K562 (cell line): ENCODE measurements at regions not wholly inside any gene's neighbourhood (a gene's known extent, or its start where the extent isn't known, plus 50 kb on each side); places are given as distances from the start of the nearest gene placed in this dataset.

Experiments used
- ATAC-seq: fragments of 200-7000 bp; cut with Tn5 transposase; 3 replicates; pipeline ENCODE4 v1.9.1; 2020; ENCODE audit warnings: moderate library complexity
- BruUV-seq: library from RNA; stranded (reverse); fragments of 400-500 nt; replicated peaks from 2 replicates; lab custom pipeline; 2021; lab: Mats Ljungman, UMichigan
- CTCF ChIA-PET: fragments of 300-600 bp; formaldehyde crosslinking; extraction: SDS; loops from one replicate; lab custom pipeline; 2021; ENCODE audit warnings: low intra/inter-chr PET ratio; lab: Yijun Ruan, JAX
- POLR2A ChIA-PET: fragments of 300-600, 350-650 bp; sonication (Branson Sonifier 250); formaldehyde crosslinking; extraction: SDS; loops from one replicate; lab custom pipeline; 2021; ENCODE audit warnings: antibody characterized with exemption, inconsistent platforms; lab: Yijun Ruan, JAX
- DNase-seq, 4 experiments: peaks; one replicate each; pipeline versions ENCODE4 v3.0.0 to v3.0.0-alpha.2; 2011 to 2018; ENCODE audit warnings: low spot score in 3 of 4, mixed read lengths in 3 of 4; ENCODE audit errors: extremely low read depth in 1 of 4
- FAIRE-seq: peaks from 2 replicates; lab custom pipeline; 2011; peaks lifted over from hg19 to GRCh38; lab: Jason Lieb, UNC
- H2AFZ ChIP-seq: 2 replicates; pipeline ENCODE4 v1.6.0; 2011; ENCODE audit warnings: low read depth, low read length, control low read depth, inconsistent platforms
- H3K27ac ChIP-seq: fragments of 200-600 bp; 3 replicates; pipeline ENCODE4 v1.8.0; 2011; ENCODE audit warnings: low read depth, mild to moderate bottlenecking, control low read depth, inconsistent platforms, low read length, moderate library complexity, mixed read lengths; ENCODE audit errors: extremely low read depth
- H3K27me3 ChIP-seq, 2 experiments: fragments of 300-600 bp in 1 of 2; 2 replicates in 1 of 2; 3 replicates in 1 of 2; pipeline versions ENCODE4 v1.6.0 to v1.8.0; 2011; ENCODE audit warnings: inconsistent platforms in 2 of 2, low read length in 2 of 2, mild to moderate bottlenecking in 1 of 2, mixed read lengths in 1 of 2, moderate library complexity in 1 of 2; ENCODE audit not compliant: control insufficient read depth in 2 of 2, insufficient read depth in 2 of 2
- H3K36me3 ChIP-seq: fragments of 300-600 bp; 3 replicates; pipeline ENCODE4 v1.8.0; 2011; ENCODE audit warnings: mild to moderate bottlenecking, low read length, inconsistent platforms; ENCODE audit not compliant: control insufficient read depth, insufficient read depth
- H3K4me1 ChIP-seq, 2 experiments: fragments of 200-600 bp in 1 of 2; replicated peaks in 1 of 2; 2 replicates in 1 of 2; 3 replicates in 1 of 2; pipeline versions ENCODE4 v1.5.1 to v1.8.0; 2011; ENCODE audit warnings: inconsistent platforms in 2 of 2, low read length in 2 of 2, mild to moderate bottlenecking in 1 of 2, mixed read lengths in 1 of 2, moderate library complexity in 1 of 2; ENCODE audit not compliant: control insufficient read depth in 2 of 2, insufficient read depth in 2 of 2
- H3K4me2 ChIP-seq: 2 replicates; pipeline ENCODE4 v1.6.1; 2011; ENCODE audit warnings: low read length, control low read depth, inconsistent platforms, mixed read lengths; ENCODE audit not compliant: insufficient read depth
- H3K4me3 ChIP-seq: fragments of 200-600 bp; sonication (generic), shearing (Covaris generic); 2 replicates; pipeline ENCODE4 v1.5.1; 2016; ENCODE audit warnings: control low read depth, inconsistent platforms
- H3K79me2 ChIP-seq: fragments of 200-600 bp; 3 replicates; pipeline ENCODE4 v1.8.0; 2011; ENCODE audit warnings: low read length, inconsistent platforms; ENCODE audit not compliant: control insufficient read depth, insufficient read depth
- H3K9ac ChIP-seq, 2 experiments: 2 replicates each; pipeline versions ENCODE4 v1.6.0 to v1.6.1; 2011; ENCODE audit warnings: low read depth in 2 of 2, low read length in 2 of 2, control low read depth in 1 of 2, inconsistent platforms in 1 of 2, mild to moderate bottlenecking in 1 of 2, mixed read lengths in 1 of 2; ENCODE audit not compliant: insufficient read depth in 1 of 2
- H3K9me1 ChIP-seq: one replicate; pipeline ENCODE4 v1.6.0; 2011; ENCODE audit warnings: inconsistent platforms, mild to moderate bottlenecking, low read length, moderate library complexity; ENCODE audit not compliant: control insufficient read depth, insufficient read depth
- H3K9me3 ChIP-seq: replicated peaks from 2 replicates; pipeline ENCODE4 v1.5.1; 2011; ENCODE audit warnings: low read depth, low read length, inconsistent platforms; ENCODE audit not compliant: control insufficient read depth, insufficient read depth
- H4K20me1 ChIP-seq: replicated peaks from 2 replicates; pipeline ENCODE4 v1.6.1; 2011; ENCODE audit warnings: low read length, inconsistent platforms, mixed read lengths; ENCODE audit not compliant: control insufficient read depth, insufficient read depth
- CTCFL ChIP-seq: IDR thresholded peaks from 2 replicates; pipeline ENCODE4 v1.6.1; 2011; ENCODE audit warnings: borderline replicate concordance, low read depth, mild to moderate bottlenecking, moderate library complexity, low read length; ENCODE audit not compliant: insufficient read depth, poor library complexity, severe bottlenecking
- EGR1 ChIP-seq: fragments of 450-650 bp; conservative IDR thresholded peaks from 2 replicates; pipeline ENCODE4 v1.6.1; 2017; ENCODE audit warnings: mild to moderate bottlenecking
- FOXM1 ChIP-seq, 2 experiments: fragments of 450-650 bp in 1 of 2; sonication (generic) in 1 of 2; formaldehyde crosslinking in 1 of 2; IDR thresholded peaks; 2 replicates each; pipeline versions ENCODE4 v1.6.1 to v1.9.0; 2017 to 2022; ENCODE audit warnings: low read depth in 2 of 2, mild to moderate bottlenecking in 2 of 2, missing genetic modification reagents in 1 of 2, moderate library complexity in 1 of 2
- GTF2A2 ChIP-seq: IDR thresholded peaks from 2 replicates; pipeline ENCODE4 v1.6.1; 2016; ENCODE audit warnings: mild to moderate bottlenecking, missing genetic modification characterization, missing compliant biosample characterization
- KLF10 ChIP-seq: fragments of 250-450 bp; sonication (Bioruptor Pico); IDR thresholded peaks from 2 replicates; pipeline ENCODE4 v1.6.1; 2021; ENCODE audit warnings: matching md5 sums
- LCOR ChIP-seq: sonication (generic); formaldehyde crosslinking; IDR thresholded peaks from 2 replicates; pipeline ENCODE4 v1.8.0; 2022; ENCODE audit warnings: mild to moderate bottlenecking, missing genetic modification reagents
- MAFF ChIP-seq: IDR thresholded peaks from 2 replicates; pipeline ENCODE4 v1.6.1; 2012; ENCODE audit warnings: low read length, improper control_type of control experiment
- MECOM ChIP-seq: fragments of 250-450 bp; sonication (Bioruptor Pico); IDR thresholded peaks from 2 replicates; pipeline ENCODE4 v1.8.0; 2022; ENCODE audit warnings: inconsistent platforms
- NFE2 ChIP-seq: IDR thresholded peaks from 2 replicates; pipeline ENCODE4 v1.6.1; 2014; ENCODE audit warnings: antibody characterized with exemption, low read depth
- POLR3A ChIP-seq: IDR thresholded peaks from 2 replicates; pipeline ENCODE4 v1.6.1; 2011; ENCODE audit warnings: borderline replicate concordance, mild to moderate bottlenecking, moderate library complexity; ENCODE audit not compliant: insufficient read length, insufficient read depth; ENCODE audit errors: extremely low read depth
- THAP12 ChIP-seq: fragments of 250-450 bp; sonication (Bioruptor Pico); IDR thresholded peaks from 2 replicates; pipeline ENCODE4 v1.9.0; 2021; ENCODE audit warnings: mild to moderate bottlenecking, inconsistent platforms
- WGBS: fragments of 100-300 bp; shearing (Covaris generic); methylation state at CpG from one replicate; pipeline ENCODE4 v1.1.6; 2016; ENCODE audit warnings: low coverage, mixed read lengths; ENCODE audit not compliant: insufficient coverage; ENCODE audit errors: missing lambda C conversion rate; 5-methylcytosine and 5-hydroxymethylcytosine counted together
- in situ Hi-C: fragments of 300-500 bp; cut with MboI; formaldehyde crosslinking; loops from 4 replicates; pipeline ENCODE4 v1.15.0; 2018; ENCODE audit warnings: inconsistent platforms, mixed read lengths
- intact Hi-C: fragments of 100-400 bp; cut with micrococcal nuclease; formaldehyde crosslinking; loops from 2 replicates; pipeline ENCODE4 v1.14.2; 2022

- TF ChIP-seq KLF10 (CRISPR knock-in tag) = no peak
Measured at GRCh38 chr16:77569406-77569805, 134.6 kb upstream of the ADAMTS18 start (continued).

- no peaks in the 10 kb centered on the region; a peak in 1 of 5 replicates for H3K27me3 ChIP-seq
- H3K36me3 ChIP-seq = no peaks in the 10 kb centered on the region
- H3K27ac ChIP-seq = no peak overlapping the region
- no peaks in the 10 kb centered on the region for H3K9me3 ChIP-seq
- intact Hi-C loops (loop anchor here (10.0 kb wide), 1 partner anchor 56 kb away; no protein-coding TSS in a partner anchor), in situ Hi-C loops (no loop called here)
- no peak overlapping the region for H3K4me3 ChIP-seq
- CTCF ChIA-PET = no interaction called here
- no peaks in the 10 kb centered on the region for H3K79me2 ChIP-seq
- H3K9ac ChIP-seq = no peak overlapping the region
- WGBS = 0% methylated on average over 1 of the region's 1 CpG
- no peak for FAIRE-seq
- ATAC-seq = no peak
- H3K9me1 ChIP-seq = no peaks in the 10 kb centered on the region
- POLR2A ChIA-PET = no interaction called here
- no peak for DNase-seq
- no peaks in the 10 kb centered on the region for H3K4me1 ChIP-seq
- TF ChIP-seq LCOR (CRISPR knock-in tag) (no peak), NFE2 (no peak), CTCFL (no peak), GTF2A2 (tag) (no peak), MAFF (no peak), EGR1 (no peak), POLR3A (no peak), THAP12 (CRISPR knock-in tag) (no peak), FOXM1 (IDR thresholded peaks at IDR 0.05; ENCODE audit: low read depth) (no peak), FOXM1 (CRISPR knock-in tag; IDR thresholded peaks at IDR 0.05; ENCODE audit: low read depth) (no peak), KLF10 (CRISPR knock-in tag) (no peak), MECOM (CRISPR knock-in tag) (no peak)
- BruUV-seq = no TSS peak
- no peaks in the 10 kb centered on the region for H4K20me1 ChIP-seq
- H2AFZ ChIP-seq = no peak overlapping the region
- H3K4me2 ChIP-seq = no peak overlapping the region
Measured at GRCh38 chr16:77570574-77570973, 135.7 kb upstream of the ADAMTS18 start.
